Keratinocyte (primary cell): ENCODE measurements at regions not wholly inside any gene's neighbourhood (a gene's known extent, or its start where the extent isn't known, plus 50 kb on each side); places are given as distances from the start of the nearest gene placed in this dataset.

Experiments used
- CTCF ChIP-seq, 3 experiments: IDR thresholded peaks in 1 of 3; conservative IDR thresholded peaks in 1 of 3; optimal IDR thresholded peaks in 1 of 3; 2 replicates in 2 of 3; 3 replicates in 1 of 3; pipeline versions ENCODE3 to v1.5.1; 2011; ENCODE audit warnings: low read length in 3 of 3, mild to moderate bottlenecking in 3 of 3, moderate library complexity in 2 of 3, control low read depth in 1 of 3, inconsistent platforms in 1 of 3; ENCODE audit not compliant: insufficient read depth in 2 of 3; ENCODE audit errors: extremely low read depth in 1 of 3
- EZH2 ChIP-seq: IDR thresholded peaks from one replicate; pipeline ENCODE4 v1.6.1; 2012; ENCODE audit warnings: inconsistent platforms, mild to moderate bottlenecking, low read length, moderate library complexity

- TF ChIP-seq CTCF (optimal IDR thresholded peaks at IDR 0.05 in 1 of 3, IDR thresholded peaks at IDR 0.05 in 1 of 3, conservative IDR thresholded peaks at IDR 0.05 in 1 of 3; ENCODE audit: extremely low read depth in 1 of 3, insufficient read depth in 2 of 3, low read length in 3 of 3) = no peak
- TF ChIP-seq EZH2 = no peak
Measured at GRCh38 chr10:3389130-3389529, 216.5 kb upstream of the PITRM1 start.
